Gastrocnemius medialis (tissue), 4 donors: ENCODE measurements at regions not wholly inside any gene's neighbourhood (a gene's known extent, or its start where the extent isn't known, plus 50 kb on each side); places are given as distances from the start of the nearest gene placed in this dataset.
"Not testable (repeated sequence)": the region's sequence is repeated elsewhere in the genome, so short reads cannot be mapped to it uniquely, and the experiment has no call there.

Source experiments
- CTCF ChIP-seq, 5 experiments: fragments of 450-650 bp in 3 of 5; fragments of 200-600 bp in 2 of 5; sonication (generic) in 2 of 5; IDR thresholded peaks in 4 of 5; conservative IDR thresholded peaks in 1 of 5; 1 replicate in 4 of 5; 2 replicates in 1 of 5; pipeline ENCODE4 v1.5.1; 2016 to 2019; ENCODE audit warnings: antibody characterized with exemption in 5 of 5, mild to moderate bottlenecking in 3 of 5, moderate library complexity in 3 of 5
- POLR2A ChIP-seq, 2 donors: fragments of 450-650 bp; IDR thresholded peaks; one replicate each; pipeline ENCODE4 v1.6.1; 2017; ENCODE audit warnings: antibody characterized with exemption in 2 of 2, mild to moderate bottlenecking in 2 of 2, moderate library complexity in 2 of 2

- not testable (repeated sequence) for TF ChIP-seq CTCF (IDR thresholded peaks at IDR 0.05 in 4 of 5, conservative IDR thresholded peaks at IDR 0.05 in 1 of 5); POLR2A (IDR thresholded peaks at IDR 0.05)
Observed at GRCh38 chr9:39551544-39551943, 196.1 kb downstream of the SPATA31A1 start.
